ENCODE measurements at regions not wholly inside any gene's neighbourhood (a gene's known extent, or its start where the extent isn't known, plus 50 kb on each side); places are given as distances from the start of the nearest gene placed in this dataset.

DNA sequence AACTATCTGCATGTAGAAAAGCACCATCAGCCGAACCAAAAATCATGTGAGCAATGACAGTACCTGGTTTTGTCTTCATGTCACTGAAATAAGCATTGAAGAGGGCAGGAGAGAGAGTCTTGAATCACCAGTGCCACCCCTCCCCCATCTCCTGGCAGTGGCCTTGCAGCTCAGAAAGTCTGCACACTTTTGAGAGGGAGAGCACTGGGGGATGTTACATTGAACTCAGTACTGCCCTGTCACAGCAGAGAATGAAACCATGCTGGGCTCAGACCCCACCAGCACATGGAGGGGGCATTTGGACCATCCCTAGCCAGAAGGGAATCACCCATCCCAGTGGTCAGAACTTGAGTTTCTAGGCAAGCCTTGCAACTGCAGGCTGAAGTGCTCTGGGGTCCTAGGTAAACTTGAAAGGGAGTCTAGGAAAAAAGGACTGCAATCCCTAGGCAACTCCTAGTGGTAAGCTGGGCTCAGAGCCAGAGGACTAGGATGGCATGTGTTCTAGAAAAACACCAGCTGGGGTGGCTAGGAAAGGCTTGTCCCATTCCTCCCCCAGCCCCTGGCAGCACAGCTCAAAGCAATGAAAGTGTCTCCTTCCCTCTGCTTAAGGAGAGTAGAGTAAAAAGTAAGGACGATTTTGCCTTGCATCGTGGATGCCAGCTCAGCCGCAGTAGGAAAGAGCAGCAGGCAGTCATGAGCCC is 259.9 kb upstream of the MYT1L start:
- dilution Hi-C loops (cut with HindIII; ENCODE audit: low sequenced_read_pairs, unreplicated experiment) (no loop called here), intact Hi-C loops (cut with micrococcal nuclease) (no loop called here), in situ Hi-C loops (cut with MboI; ENCODE audit: low sequenced_read_pairs) (no loop called here)
- TF ChIP-seq NFE2L2 (IDR thresholded peaks at IDR 0.05; ENCODE audit: low read depth, low read length), result no peak
- no peak for TF ChIP-seq RAD21 (IDR thresholded peaks at IDR 0.05; ENCODE audit: low read length)
- no peak for TF ChIP-seq MAZ (IDR thresholded peaks at IDR 0.05; ENCODE audit: borderline replicate concordance, low read depth, low read length)
- TF ChIP-seq, protein P1, sequence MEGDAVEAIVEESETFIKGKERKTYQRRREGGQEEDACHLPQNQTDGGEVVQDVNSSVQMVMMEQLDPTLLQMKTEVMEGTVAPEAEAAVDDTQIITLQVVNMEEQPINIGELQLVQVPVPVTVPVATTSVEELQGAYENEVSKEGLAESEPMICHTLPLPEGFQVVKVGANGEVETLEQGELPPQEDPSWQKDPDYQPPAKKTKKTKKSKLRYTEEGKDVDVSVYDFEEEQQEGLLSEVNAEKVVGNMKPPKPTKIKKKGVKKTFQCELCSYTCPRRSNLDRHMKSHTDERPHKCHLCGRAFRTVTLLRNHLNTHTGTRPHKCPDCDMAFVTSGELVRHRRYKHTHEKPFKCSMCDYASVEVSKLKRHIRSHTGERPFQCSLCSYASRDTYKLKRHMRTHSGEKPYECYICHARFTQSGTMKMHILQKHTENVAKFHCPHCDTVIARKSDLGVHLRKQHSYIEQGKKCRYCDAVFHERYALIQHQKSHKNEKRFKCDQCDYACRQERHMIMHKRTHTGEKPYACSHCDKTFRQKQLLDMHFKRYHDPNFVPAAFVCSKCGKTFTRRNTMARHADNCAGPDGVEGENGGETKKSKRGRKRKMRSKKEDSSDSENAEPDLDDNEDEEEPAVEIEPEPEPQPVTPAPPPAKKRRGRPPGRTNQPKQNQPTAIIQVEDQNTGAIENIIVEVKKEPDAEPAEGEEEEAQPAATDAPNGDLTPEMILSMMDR (conservative IDR thresholded peaks at IDR 0.05; ENCODE audit: low read depth, low read length), result no peak
- TF ChIP-seq SMC3 (IDR thresholded peaks at IDR 0.05; ENCODE audit: low read depth, low read length), result no peak
- TF ChIP-seq CEBPB (IDR thresholded peaks at IDR 0.05; ENCODE audit: low read depth, low read length), result no peak
- TF ChIP-seq RFX5 (IDR thresholded peaks at IDR 0.05; ENCODE audit: low read depth, low read length), result no peak
- no peak for TF ChIP-seq RCOR1 (IDR thresholded peaks at IDR 0.05; ENCODE audit: insufficient replicate concordance, low read length)
- TF ChIP-seq POLR2A (IDR thresholded peaks at IDR 0.05; ENCODE audit: low read depth, low read length), result no peak
- TF ChIP-seq ELK1 (IDR thresholded peaks at IDR 0.05; ENCODE audit: borderline replicate concordance, low read depth, low read length), result no peak
- no peak for TF ChIP-seq MAFK (IDR thresholded peaks at IDR 0.05; ENCODE audit: low read depth, low read length)
- no peak for TF ChIP-seq FOS (IDR thresholded peaks at IDR 0.05; ENCODE audit: low read depth, low read length)
- no peak for TF ChIP-seq USF2 (IDR thresholded peaks at IDR 0.05; ENCODE audit: low read depth, low read length)
- TF ChIP-seq MXI1 (IDR thresholded peaks at IDR 0.05; ENCODE audit: borderline replicate concordance, low read depth, low read length), result no peak
- TF ChIP-seq CHD1 (IDR thresholded peaks at IDR 0.05; ENCODE audit: low read depth, low read length), result no peak
- no peak for TF ChIP-seq BHLHE40 (IDR thresholded peaks at IDR 0.05; ENCODE audit: low read depth, low read length)
- Histone ChIP-seq H4K5ac (ENCODE audit: low read depth, low read length) (no peak overlapping the region), H2BK20ac (ENCODE audit: low read depth, low read length) (no peak overlapping the region), H3K27me3 (ENCODE audit: control insufficient read depth, insufficient read depth, low read length) (no peaks in the 10 kb centered on the region), H3K14ac (replicated peaks; ENCODE audit: low read depth, low read length) (no peak overlapping the region), H4K91ac (ENCODE audit: insufficient read depth, low read depth, low read length) (no peak overlapping the region), H3K56ac (ENCODE audit: extremely low read depth, insufficient read depth, low read length) (no peak overlapping the region), H3K9me3 (ENCODE audit: control insufficient read depth, insufficient read depth, low read length) (peaks cover 21% of the 10 kb centered on the region), H2AFZ (replicated peaks; ENCODE audit: low read length, poor library complexity) (no peak overlapping the region), H2BK120ac (ENCODE audit: low read depth, low read length) (no peak overlapping the region), H3K36me3 (ENCODE audit: control insufficient read depth, insufficient read depth, low read length) (no peaks in the 10 kb centered on the region), H3K18ac (ENCODE audit: low read depth, low read length) (no peak overlapping the region), H4K8ac (ENCODE audit: low read depth in 2 of 2, low read length in 2 of 2) (no peak overlapping the region), H2BK5ac (ENCODE audit: low read depth, low read length, poor library complexity, severe bottlenecking) (no peak overlapping the region), H3K27ac (ENCODE audit: insufficient read depth, low read length) (no peak overlapping the region), H3K4ac (ENCODE audit: low read depth, low read length) (no peak overlapping the region), H3K79me1 (ENCODE audit: low read depth in 1 of 2, low read length in 2 of 2) (no peaks in the 10 kb centered on the region), H3K4me2 (ENCODE audit: low read depth, low read length) (no peak overlapping the region), H3K9ac (ENCODE audit: low read depth, low read length) (no peak overlapping the region), H3K4me1 (ENCODE audit: control insufficient read depth, insufficient read depth, low read length) (no peaks in the 10 kb centered on the region), H3K4me3 (ENCODE audit: insufficient read depth, low read depth, low read length) (no peak overlapping the region), H2AK9ac (replicated peaks; ENCODE audit: low read depth, low read length, poor library complexity) (no peak overlapping the region), H3K9me1 (ENCODE audit: insufficient read depth, low read length) (no peaks in the 10 kb centered on the region), H3K23ac (ENCODE audit: low read depth, low read length) (no peak overlapping the region), H4K20me1 (ENCODE audit: insufficient read depth, low read length) (no peaks in the 10 kb centered on the region), H2AK5ac (ENCODE audit: low read depth, low read length) (no peak overlapping the region), H2BK15ac (ENCODE audit: low read depth, low read length) (no peak overlapping the region)
- ChIA-PET CTCF (no interaction called here), POLR2A (ENCODE audit: unreplicated experiment) (no interaction called here)
- DNase-seq, result no peak
- no TSS peak for BruUV-seq (replicated peaks)
- WGBS, 2 experiments (ENCODE audit: extremely low coverage in 2 of 2, insufficient read length in 1 of 2), result no CpG with 5 or more reads among the region's 4 CpGs
- ATAC-seq (ENCODE audit: low read depth), result no peak
